ENCODE measurements at regions not wholly inside any gene's neighbourhood (a gene's known extent, or its start where the extent isn't known, plus 50 kb on each side); places are given as distances from the start of the nearest gene placed in this dataset.

DNA sequence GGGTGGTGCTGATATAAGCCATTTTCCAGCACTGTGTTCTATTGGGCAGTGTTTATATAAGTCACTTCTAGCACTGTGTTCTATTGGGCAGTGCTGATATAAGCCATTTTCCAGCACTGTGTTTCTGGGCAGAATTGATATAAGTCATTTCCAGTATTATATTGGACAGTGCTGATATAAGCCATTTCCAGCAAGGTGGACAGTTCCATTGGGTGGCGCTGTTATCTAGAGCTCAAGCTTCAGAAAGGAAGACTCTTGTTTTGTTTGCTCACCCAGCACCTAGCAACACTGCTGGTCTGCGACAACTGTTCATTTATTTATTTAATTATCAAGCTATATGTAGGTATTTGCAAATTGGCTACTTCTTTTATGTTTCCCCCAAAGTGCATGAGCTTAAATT is 690.3 kb downstream of the AACS start:
- H3K27ac ChIP-seq = no peak overlapping the region
- TF ChIP-seq, protein P1, sequence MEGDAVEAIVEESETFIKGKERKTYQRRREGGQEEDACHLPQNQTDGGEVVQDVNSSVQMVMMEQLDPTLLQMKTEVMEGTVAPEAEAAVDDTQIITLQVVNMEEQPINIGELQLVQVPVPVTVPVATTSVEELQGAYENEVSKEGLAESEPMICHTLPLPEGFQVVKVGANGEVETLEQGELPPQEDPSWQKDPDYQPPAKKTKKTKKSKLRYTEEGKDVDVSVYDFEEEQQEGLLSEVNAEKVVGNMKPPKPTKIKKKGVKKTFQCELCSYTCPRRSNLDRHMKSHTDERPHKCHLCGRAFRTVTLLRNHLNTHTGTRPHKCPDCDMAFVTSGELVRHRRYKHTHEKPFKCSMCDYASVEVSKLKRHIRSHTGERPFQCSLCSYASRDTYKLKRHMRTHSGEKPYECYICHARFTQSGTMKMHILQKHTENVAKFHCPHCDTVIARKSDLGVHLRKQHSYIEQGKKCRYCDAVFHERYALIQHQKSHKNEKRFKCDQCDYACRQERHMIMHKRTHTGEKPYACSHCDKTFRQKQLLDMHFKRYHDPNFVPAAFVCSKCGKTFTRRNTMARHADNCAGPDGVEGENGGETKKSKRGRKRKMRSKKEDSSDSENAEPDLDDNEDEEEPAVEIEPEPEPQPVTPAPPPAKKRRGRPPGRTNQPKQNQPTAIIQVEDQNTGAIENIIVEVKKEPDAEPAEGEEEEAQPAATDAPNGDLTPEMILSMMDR (IDR thresholded peaks at IDR 0.05) = peak in 1 of 4 experiments; percentile 7
- no peak for TF ChIP-seq POLR2AphosphoS5 (IDR thresholded peaks at IDR 0.05)
- no peaks in the 10 kb centered on the region for H3K27me3 ChIP-seq (replicated peaks; ENCODE audit: insufficient read depth)
- H3K9me3 ChIP-seq = no peaks in the 10 kb centered on the region
- 31% methylated on average over 2 of the region's 2 CpGs for whole genome bisulfite sequencing
- no peak overlapping the region for H3K4me3 ChIP-seq
- intact Hi-C loops (cut with DNase I) = no loop called here
- no peak for DNase-seq (ENCODE audit: low spot score)
- H3K36me3 ChIP-seq = no peaks in the 10 kb centered on the region
- no peaks in the 10 kb centered on the region for H3K4me1 ChIP-seq (replicated peaks)

DNA sequence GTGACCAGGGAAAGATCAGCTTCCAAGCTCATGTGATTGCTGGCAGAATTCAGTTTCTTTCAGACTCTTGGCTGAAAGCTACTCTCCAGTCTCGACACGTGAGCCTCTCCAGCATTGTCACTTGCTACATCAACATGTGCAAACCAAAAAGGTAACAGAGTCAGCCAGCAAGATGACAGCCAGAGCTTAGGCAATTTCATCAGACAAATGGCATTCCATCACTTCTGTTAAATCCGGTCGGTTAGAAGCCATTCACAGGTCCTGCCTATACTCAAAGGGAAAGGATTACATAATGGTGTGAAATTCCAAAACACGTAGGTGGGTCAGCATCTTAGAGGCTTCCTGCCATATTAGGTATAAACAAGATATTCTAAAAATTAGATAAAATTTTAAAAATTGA is 700.9 kb downstream of the AACS start:
- H3K4me1 ChIP-seq (replicated peaks) = no peaks in the 10 kb centered on the region
- no peak for DNase-seq (ENCODE audit: low spot score)
- H3K36me3 ChIP-seq = no peaks in the 10 kb centered on the region
- WGBS = 55% methylated on average over 5 of the region's 5 CpGs
- no peak overlapping the region for H3K4me3 ChIP-seq
- no peaks in the 10 kb centered on the region for H3K27me3 ChIP-seq (replicated peaks; ENCODE audit: insufficient read depth)
- H3K27ac ChIP-seq = no peak overlapping the region
- TF ChIP-seq, protein P1 (IDR thresholded peaks at IDR 0.05) = no peak
- TF ChIP-seq POLR2AphosphoS5 (IDR thresholded peaks at IDR 0.05) = no peak
- no peak for TF ChIP-seq POLR2A (IDR thresholded peaks at IDR 0.05)
- intact Hi-C loops (cut with DNase I) = no loop called here
- H3K9me3 ChIP-seq = no peaks in the 10 kb centered on the region

DNA sequence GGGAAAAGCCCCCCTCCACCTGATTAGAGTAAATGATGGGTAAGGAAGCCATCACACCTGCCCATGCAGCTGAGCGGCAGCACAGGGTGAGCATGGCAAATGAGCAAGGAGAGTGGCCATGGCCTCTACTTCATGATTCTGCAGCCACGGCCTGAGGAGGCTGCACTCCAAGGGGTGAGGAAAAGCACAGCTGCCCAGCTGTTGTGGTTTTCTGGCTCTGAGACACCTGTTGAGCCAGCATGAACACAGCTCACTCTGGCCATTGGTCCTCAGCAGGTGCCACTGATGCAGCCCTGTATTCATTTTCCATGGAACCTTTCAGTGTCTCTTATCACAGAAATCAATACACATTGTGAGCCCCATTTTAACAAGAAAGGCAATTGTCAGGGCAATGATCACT is 707.2 kb downstream of the AACS start:
- intact Hi-C loops (cut with DNase I) = no loop called here
- DNase-seq (ENCODE audit: low spot score) = no peak
- WGBS = 92% methylated on average over 2 of the region's 2 CpGs
- TF ChIP-seq, protein P1 (IDR thresholded peaks at IDR 0.05) = no peak
- TF ChIP-seq POLR2AphosphoS5 (IDR thresholded peaks at IDR 0.05) = no peak
- no peak for TF ChIP-seq POLR2A (IDR thresholded peaks at IDR 0.05)
- Histone ChIP-seq H3K27me3 (replicated peaks; ENCODE audit: insufficient read depth) (no peaks in the 10 kb centered on the region), H3K36me3 (no peaks in the 10 kb centered on the region), H3K9me3 (no peaks in the 10 kb centered on the region), H3K4me3 (no peak overlapping the region), H3K27ac (no peak overlapping the region), H3K4me1 (replicated peaks) (no peaks in the 10 kb centered on the region)

DNA sequence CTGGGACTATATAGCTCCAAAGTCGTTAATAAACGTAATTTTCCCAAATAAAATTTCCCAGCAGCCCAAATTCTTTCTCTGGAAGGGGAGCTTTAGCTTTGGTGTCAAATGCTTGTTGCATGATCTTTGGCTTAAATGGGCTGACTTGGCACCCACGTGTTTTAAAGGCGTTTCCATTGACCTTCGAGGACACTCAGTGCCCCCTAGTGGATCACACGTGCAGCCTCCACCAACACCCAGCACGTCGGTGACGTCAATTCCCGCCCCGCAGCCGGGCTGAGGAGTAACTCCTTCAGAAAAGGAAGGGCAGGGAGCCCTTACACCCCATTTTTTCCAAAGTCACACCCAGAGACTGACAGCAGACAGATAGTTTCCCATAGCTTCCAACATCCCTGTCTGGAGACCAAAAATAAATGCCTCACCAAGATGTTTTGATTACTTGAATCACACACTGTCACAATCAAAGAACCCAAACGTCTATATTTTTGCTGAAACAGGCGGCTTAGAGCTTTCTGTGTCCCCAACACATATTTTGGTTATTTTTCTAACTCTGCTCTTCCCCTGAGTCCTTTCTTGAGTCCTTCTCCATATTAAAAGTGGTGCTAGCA is 707.9 kb downstream of the AACS start:
- Histone ChIP-seq H3K4me1 (replicated peaks) (no peaks in the 10 kb centered on the region), H3K9me3 (no peaks in the 10 kb centered on the region), H3K27me3 (replicated peaks; ENCODE audit: insufficient read depth) (no peaks in the 10 kb centered on the region), H3K36me3 (no peaks in the 10 kb centered on the region), H3K4me3 (no peak overlapping the region), H3K27ac (no peak overlapping the region)
- WGBS = 33% methylated on average over 14 of the region's 14 CpGs
- TF ChIP-seq, protein P1 (IDR thresholded peaks at IDR 0.05) = no peak
- TF ChIP-seq POLR2A (IDR thresholded peaks at IDR 0.05) = no peak
- TF ChIP-seq POLR2AphosphoS5 (IDR thresholded peaks at IDR 0.05) = no peak
- intact Hi-C loops (cut with DNase I) = no loop called here
- DNase-seq (ENCODE audit: low spot score) = no peak

DNA sequence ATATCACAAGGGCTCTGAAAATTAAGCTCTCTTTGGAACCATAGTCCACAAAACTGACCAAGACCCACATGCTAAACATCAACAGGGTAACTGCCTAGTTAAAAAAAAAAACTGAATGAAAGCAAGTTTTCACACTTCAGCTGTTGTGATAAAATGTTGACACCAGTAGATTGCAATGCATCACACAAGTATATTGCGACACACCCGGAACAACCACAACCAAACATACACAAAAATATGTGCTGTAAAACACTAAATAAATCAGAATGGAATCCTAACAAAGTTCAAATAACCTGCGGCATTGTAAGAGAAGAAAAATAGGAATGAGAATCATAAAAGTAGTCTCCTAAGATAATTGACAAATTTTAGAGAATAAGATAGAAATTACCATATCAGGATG is 710.3 kb downstream of the AACS start:
- whole genome bisulfite sequencing = 97% methylated on average over 3 of the region's 3 CpGs
- intact Hi-C loops (cut with DNase I) = no loop called here
- no peak overlapping the region for H3K27ac ChIP-seq
- H3K9me3 ChIP-seq = no peaks in the 10 kb centered on the region
- H3K4me3 ChIP-seq = no peak overlapping the region
- no peaks in the 10 kb centered on the region for H3K4me1 ChIP-seq (replicated peaks)
- no peaks in the 10 kb centered on the region for H3K36me3 ChIP-seq
- no peaks in the 10 kb centered on the region for H3K27me3 ChIP-seq (replicated peaks; ENCODE audit: insufficient read depth)
- no peak for DNase-seq (ENCODE audit: low spot score)
- TF ChIP-seq, protein P1 (IDR thresholded peaks at IDR 0.05) = no peak
- TF ChIP-seq POLR2A (IDR thresholded peaks at IDR 0.05) = no peak
- TF ChIP-seq POLR2AphosphoS5 (IDR thresholded peaks at IDR 0.05) = no peak

Measured in prostate gland (tissue), 2 donors.